ENCODE measurements at regions not wholly inside any gene's neighbourhood (a gene's known extent, or its start where the extent isn't known, plus 50 kb on each side); places are given as distances from the start of the nearest gene placed in this dataset.
"Not testable (repeated sequence)": the region's sequence is repeated elsewhere in the genome, so short reads cannot be mapped to it uniquely, and the experiment has no call there.

DNA sequence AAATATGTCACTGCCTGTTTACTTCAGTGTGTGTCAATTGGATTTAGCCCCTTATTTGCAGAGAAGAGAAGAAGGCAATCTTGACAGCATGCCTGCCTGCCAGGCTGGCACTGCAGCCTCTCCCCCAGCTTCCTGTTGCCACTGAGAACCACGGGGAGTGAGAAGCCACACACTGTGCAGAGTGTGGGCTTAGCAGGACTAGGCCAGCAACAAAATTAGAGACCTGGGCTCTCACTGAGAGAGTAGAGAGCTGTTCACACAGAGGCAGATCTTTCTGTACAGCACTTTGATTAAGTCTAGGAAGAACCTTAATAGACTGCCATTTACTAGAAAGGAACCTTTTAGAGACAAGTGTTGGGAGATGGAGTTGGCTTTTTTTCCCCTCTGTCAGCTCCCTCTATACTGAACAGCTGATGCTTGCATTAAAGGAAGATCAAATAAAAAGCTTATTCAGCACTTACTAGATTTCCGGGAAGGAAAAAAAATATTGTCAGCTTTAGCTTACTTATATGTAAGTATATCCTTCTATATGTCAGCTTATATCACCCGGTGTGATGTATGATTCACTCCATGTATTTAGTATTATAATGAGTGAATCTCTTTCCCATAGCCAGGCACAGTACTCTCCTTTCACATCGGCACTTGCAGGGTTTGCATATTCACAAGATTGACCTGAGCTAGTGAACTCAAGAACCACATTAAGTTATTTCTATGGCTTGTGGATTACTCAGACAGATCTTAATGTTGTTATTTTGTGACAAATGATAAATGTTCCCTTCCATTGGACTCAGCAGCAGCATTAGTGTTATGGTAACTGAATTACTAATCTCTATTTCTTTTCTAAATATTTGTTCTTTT lies 851.0 kb upstream of the EPHA7 start:
- DNase-seq (ENCODE audit: low read depth in 4 of 4, low spot score in 2 of 4) = no peak

DNA sequence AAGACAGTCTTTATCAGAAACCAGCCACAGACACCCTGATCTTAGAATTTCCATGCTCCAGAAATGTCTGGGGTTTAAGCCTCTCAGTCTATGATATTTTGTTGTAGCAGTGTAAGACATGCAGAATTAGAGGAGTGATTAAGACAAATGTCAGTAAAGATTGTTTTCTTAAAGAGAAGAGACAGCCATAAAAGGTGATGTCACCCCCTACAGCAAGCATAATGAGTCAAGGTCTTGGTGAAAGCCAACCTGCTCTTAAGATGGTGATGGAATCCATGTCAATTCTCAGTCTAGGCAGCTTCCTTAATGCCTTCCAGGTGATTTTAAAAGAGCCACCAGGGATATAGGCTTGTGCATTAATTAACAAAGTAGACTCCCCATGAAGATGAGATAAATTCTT lies 849.9 kb upstream of the EPHA7 start:
- no peak for DNase-seq (ENCODE audit: low read depth in 4 of 4, low spot score in 2 of 4)

GRCh38 chr6:94260765-94261164 lies 841.4 kb upstream of the EPHA7 start:
- no peak for DNase-seq (ENCODE audit: low read depth in 4 of 4, low spot score in 2 of 4)

- no peak for DNase-seq (ENCODE audit: low read depth in 4 of 4, low spot score in 2 of 4)
Measured at GRCh38 chr6:94254689-94255088, 835.3 kb upstream of the EPHA7 start.

- DNase-seq (ENCODE audit: low read depth in 4 of 4, low spot score in 2 of 4) = no peak
Measured at GRCh38 chr6:94251878-94252277, 832.5 kb upstream of the EPHA7 start.

GRCh38 chr6:94245395-94245794 lies 826.0 kb upstream of the EPHA7 start:
- DNase-seq (ENCODE audit: low read depth in 4 of 4, low spot score in 2 of 4) = no peak

DNA sequence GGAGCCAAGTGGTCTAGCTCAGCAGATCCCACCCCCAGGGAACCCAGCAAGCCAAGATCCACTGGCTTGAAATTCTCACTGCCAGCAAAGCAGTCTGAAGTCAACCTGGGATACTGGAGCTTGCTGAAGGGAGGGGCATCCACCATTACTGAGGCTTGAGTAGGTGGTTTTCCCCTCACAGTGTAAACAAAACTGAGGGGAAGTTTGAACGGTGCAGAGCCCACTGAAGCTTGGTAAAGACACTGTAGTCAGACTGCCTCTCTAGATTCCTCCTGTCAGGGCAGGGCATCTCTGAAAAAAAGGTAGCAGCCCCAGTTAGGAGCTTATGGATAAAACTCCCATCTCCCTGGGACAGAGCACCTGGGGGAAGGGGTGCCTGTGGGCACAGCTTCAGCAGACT lies 819.5 kb upstream of the EPHA7 start:
- no peak for DNase-seq (ENCODE audit: low read depth in 4 of 4, low spot score in 2 of 4)

DNA sequence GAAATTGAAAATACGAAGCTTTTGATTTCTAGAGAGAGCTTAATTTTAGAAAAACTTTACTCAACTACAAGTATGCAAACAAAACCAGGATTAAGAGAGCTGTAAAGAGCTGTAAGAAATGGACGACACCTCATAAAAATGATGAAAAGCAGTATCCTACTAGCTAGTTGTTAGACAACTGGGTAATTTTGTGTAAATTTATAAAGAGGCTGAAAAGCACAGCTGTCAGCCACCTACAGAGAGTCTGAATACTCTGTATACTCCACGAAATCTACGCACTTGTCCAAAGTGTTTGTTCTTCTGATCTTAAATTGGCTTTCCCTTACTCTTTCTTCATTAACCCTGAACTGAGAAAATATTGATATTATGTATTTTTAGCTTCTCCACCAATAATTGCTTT lies 808.4 kb upstream of the EPHA7 start:
- DNase-seq (ENCODE audit: low read depth in 4 of 4, low spot score in 2 of 4) = no peak

DNA sequence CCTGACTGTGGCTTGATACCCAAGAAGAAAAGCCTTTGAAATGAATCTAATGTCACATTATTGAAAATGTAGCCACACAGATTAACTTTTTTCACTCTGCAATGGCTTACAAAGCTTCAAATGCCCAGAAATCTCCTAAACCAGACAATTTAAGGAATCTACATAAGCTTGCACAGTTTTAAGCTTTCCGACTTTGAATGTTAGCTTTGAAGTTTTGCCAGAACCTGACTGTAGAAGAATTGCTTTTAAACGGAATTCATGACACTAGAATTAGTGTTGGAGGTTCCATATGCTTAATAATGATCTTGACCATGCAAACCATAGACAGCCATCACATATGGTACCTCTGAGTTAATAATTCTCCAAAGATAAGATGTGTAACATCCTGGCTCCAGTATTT lies 798.5 kb upstream of the EPHA7 start:
- DNase-seq (ENCODE audit: low read depth in 4 of 4, low spot score in 2 of 4) = no peak

- no peak for DNase-seq (ENCODE audit: low read depth in 4 of 4, low spot score in 2 of 4)
Measured at GRCh38 chr6:94215552-94215951, 796.2 kb upstream of the EPHA7 start.

DNA sequence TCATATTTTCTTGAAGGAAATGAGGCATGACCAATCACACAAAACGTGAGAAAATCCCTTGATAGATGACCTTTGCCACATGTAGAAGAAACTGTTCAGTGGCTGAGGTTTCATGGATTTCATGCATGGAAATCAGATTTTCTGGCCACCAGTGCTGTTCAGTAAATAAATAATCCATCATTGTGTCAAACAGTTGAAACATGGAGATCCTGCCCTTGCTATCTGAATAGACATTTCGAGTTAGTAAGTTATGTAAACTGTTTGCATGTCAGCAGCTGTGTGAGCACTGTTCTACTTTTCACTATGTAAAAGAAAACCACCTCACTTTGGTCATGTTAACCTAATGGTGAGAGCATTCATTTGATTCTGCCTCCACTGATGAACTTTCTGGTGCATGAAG lies 793.9 kb upstream of the EPHA7 start:
- no peak for DNase-seq (ENCODE audit: low read depth in 4 of 4, low spot score in 2 of 4)

DNA sequence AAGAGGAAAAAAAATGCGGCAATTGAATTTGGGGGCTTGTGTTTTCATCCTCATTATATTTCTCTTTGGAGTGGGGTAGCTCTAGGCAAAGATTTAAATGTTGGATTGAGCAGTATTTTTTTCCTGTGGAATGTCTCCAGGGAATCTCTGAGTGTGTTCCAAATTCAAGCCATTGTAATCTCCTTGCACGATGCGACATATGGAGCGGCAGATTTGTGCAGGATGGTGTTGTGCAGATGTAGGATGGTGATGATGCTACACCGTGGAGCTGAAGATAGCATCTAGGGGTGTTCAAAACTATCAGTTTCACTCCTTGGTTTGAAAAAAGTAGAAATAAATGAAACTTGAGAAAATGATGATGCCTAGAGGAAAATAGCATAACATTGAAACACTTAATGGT lies 777.5 kb upstream of the EPHA7 start:
- no peak for DNase-seq (ENCODE audit: low read depth in 4 of 4, low spot score in 2 of 4)

GRCh38 chr6:94190030-94190429 lies 770.7 kb upstream of the EPHA7 start:
- no peak for DNase-seq (ENCODE audit: low read depth in 4 of 4, low spot score in 2 of 4)

- no peak for DNase-seq (ENCODE audit: low read depth in 4 of 4, low spot score in 2 of 4)
Measured at GRCh38 chr6:94184666-94185464, 765.5 kb upstream of the EPHA7 start.

DNA sequence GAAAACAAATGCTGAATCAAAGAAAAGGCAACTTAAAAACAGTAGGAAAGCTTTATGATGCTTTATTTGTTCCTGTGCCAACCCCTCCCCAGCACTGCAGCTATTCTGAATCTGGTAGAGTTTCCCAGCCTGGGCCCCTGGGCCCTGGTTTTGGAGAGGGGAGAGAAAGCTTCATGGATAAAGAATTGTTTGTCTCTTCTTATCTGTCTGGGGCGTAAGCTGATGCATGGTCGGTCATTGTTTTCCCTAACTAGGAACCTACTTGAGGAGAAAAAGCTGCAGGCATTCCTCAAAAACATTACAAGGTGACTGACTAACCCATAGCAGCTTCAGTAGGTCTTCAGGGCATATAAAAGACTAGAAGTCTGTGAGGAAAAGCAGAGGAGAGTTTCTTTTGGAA lies 758.1 kb upstream of the EPHA7 start:
- DNase-seq (ENCODE audit: low read depth in 4 of 4, low spot score in 2 of 4) = no peak

GRCh38 chr6:94175465-94175864 lies 756.1 kb upstream of the EPHA7 start:
- DNase-seq (ENCODE audit: low read depth in 4 of 4, low spot score in 2 of 4) = no peak

- no peak for DNase-seq (ENCODE audit: low read depth in 4 of 4, low spot score in 2 of 4)
Measured at GRCh38 chr6:94163877-94164276, 744.5 kb upstream of the EPHA7 start.

DNA sequence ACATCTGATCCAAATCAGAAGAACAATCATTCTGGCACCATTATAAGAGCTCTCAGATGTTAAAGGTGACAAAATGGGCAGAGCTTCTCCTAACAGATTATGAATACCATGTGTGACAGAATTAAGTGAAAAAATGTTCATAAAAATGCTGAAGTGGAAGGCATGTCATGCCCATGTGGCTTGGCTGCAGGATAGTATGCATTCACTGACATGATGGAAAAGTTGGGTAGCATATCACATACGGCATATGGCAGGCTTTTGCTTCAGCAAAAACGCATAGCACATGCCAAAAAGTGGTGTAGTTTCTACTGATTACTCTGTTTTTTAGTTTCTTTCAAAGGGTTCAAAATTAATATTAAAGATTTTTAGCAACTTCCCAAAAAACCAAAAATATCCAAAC lies 731.5 kb upstream of the EPHA7 start:
- no peak for DNase-seq (ENCODE audit: low read depth in 4 of 4, low spot score in 2 of 4)

DNA sequence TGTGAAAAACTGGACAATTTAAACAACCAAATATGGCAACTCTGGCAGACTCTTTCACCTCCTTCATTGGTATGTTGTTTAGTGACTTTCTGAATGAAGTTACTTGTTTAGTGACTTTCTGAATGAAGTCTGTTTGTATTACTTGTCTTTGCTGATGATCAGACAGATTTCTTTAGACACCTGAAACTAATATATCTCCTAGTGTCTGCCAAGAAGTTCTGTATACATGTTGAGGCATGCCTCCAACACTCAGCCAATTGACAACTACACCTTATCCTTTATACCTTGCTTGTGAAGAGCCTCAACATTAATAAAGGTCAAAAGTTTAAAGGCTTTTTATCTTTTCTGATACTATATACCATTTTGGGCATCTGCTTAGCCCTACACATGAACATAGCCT lies 725.4 kb upstream of the EPHA7 start:
- no peak for DNase-seq (ENCODE audit: low read depth in 4 of 4, low spot score in 2 of 4)

DNA sequence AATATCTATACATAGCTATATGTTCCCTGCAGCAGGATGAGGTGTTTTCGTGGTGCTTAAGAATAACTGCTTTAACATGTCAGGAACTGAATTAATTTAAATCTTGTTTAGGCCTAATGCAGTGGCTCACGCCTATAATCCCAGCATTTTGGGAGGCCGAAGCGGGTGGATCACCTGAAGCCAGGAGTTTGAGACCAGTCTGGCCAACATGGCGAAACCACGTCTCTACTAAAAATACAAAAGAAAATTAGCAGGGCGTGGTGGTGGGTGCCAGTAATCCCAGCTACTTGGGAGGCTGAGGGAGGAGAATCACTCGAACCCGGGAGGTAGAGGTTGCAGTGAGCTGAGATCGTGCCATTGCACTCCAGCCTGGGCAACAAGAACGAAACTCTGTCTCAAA lies 717.8 kb upstream of the EPHA7 start:
- DNase-seq (ENCODE audit: low read depth in 4 of 4, low spot score in 2 of 4) = not testable (repeated sequence)

DNA sequence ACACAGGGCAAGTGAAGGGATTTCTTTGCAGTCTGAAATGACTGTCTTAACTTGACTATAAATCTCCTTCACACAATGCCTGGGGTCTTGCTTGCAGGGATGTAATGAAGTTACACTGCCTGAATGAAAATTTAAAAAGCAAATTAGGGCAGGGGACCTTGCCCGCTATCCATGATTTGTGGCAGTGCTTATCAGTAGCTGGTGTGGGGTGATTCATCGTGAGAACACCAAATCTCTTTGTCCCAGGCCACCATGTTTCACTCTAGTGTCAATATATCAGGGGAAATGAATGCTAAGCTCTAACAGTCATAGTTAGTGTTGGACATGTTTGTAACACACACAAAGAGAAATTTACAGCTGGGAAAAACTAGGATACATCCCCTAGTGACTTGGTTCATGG lies 713.7 kb upstream of the EPHA7 start:
- DNase-seq (ENCODE audit: low read depth in 4 of 4, low spot score in 2 of 4) = no peak

- DNase-seq (ENCODE audit: low read depth in 4 of 4, low spot score in 2 of 4) = no peak
Measured at GRCh38 chr6:94131271-94131670, 711.9 kb upstream of the EPHA7 start.

All from left renal cortex interstitium (tissue), 4 donors.